ENCODE measurements at regions not wholly inside any gene's neighbourhood (a gene's known extent, or its start where the extent isn't known, plus 50 kb on each side); places are given as distances from the start of the nearest gene placed in this dataset.

GRCh38 chr4:102441978-102442911 lies 58.9 kb upstream of the NFKB1 start:
- DNase-seq, result peak; percentile 29 to 39

DNA sequence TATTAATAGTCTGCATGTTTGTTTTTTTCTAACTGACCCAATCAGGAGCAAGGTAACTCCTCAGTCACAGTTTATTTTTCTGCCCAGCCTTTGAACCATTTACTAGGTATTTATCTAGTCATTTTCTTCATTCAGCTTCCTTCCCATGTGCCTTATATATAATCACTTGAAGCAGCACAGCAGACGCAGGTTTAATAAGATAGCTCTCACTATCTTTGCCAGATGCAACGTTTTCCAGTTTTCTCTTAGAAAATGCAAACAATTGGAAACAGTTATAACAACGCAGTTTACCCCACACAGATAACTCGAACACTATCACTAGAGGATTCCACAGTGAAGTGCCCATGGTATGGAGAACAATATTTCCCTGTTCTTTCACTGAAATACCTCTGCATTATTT lies 56.4 kb upstream of the NFKB1 start:
- no peak for DNase-seq

DNA sequence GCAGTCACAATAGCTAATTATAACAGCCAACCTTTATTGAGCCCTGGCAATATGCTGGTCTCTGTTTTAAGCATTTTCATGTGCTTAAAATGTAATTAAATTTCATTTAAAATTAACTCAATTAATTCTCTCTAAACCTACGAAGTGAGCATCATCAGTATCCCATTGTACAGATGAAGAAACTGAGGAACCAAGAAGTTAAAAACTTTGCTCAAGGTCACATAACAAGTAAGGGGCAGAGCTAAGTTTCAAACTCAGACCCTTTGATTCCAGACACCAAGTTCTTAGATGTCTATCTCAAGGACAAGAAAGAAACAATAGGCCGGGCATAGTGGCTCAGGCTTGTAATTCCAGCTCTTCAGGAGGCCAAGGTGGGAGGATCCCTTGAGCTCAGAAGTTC lies 55.9 kb upstream of the NFKB1 start:
- no peak for DNase-seq

DNA sequence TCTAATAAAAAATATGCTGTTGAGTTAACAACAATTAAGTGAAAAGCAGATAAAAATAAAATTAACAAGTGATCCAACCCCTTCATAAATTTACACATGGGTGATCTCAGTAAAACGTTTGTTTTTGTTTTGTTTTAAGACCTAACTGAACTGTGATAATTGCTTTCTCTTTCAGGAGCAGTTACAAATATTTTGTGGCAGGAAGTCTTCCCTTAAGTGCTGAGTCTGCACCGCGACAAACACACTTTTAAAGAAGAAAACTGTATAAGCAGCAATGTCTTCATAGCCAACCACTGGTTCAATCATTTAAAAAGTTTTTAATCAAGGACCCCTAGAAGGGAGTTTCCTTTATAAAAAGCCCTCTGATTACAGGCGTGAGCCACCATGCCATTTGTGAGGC lies 53.7 kb upstream of the NFKB1 start:
- DNase-seq, result no peak

GRCh38 chr4:102449751-102450352 lies 51.3 kb upstream of the NFKB1 start:
- peak; percentile 61 to 88 for DNase-seq

- DNase-seq, result no peak
These were observed 49.9 kb upstream of the NFKB1 start for GRCh38 chr4:102451266-102451665.
